ENCODE measurements at regions not wholly inside any gene's neighbourhood (a gene's known extent, or its start where the extent isn't known, plus 50 kb on each side); places are given as distances from the start of the nearest gene placed in this dataset.

GRCh38 chr6:16966791-16967469 lies 134.9 kb upstream of the STMND1 start:
- Mint-ChIP-seq H3K27ac (no peak overlapping the region), H3K27me3 (ENCODE audit: low read depth) (peaks cover 56% of the 10 kb centered on the region), H3K4me1 (ENCODE audit: low read depth) (peaks cover 15% of the 10 kb centered on the region), H3K4me3 (no peak overlapping the region), H3K36me3 (ENCODE audit: insufficient read depth in 2 of 2) (no peaks in the 10 kb centered on the region), H3K9me3 (no peaks in the 10 kb centered on the region)
- DNase-seq (no peak), ATAC-seq (replicated peaks in 1 of 2) (no peak)

DNA sequence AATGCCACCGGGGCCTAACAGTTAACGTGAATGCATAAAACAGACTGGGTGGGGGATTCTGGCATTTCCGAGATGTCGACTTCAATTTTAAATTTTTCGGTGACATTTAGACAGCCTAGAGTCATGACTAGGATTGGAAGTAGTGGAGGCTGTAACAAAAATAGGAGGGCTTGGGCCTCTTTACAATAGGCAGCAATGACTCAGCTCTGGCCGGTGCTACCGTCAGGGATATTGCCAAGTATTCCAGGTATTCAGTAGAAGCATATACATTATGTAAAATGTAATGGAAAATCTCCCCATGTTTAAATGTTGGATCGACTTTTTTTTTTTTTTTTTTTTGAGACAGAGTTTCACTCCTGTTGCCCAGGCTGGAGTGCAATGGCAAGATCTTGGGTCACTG lies 136.2 kb upstream of the STMND1 start:
- Mint-ChIP-seq H3K4me1 (ENCODE audit: low read depth) (peaks cover 15% of the 10 kb centered on the region), H3K4me3 (no peak overlapping the region), H3K27ac (no peak overlapping the region), H3K9me3 (no peaks in the 10 kb centered on the region), H3K36me3 (ENCODE audit: insufficient read depth in 2 of 2) (no peaks in the 10 kb centered on the region), H3K27me3 (ENCODE audit: low read depth) (peaks cover 46% of the 10 kb centered on the region)
- ATAC-seq (replicated peaks in 1 of 2) (no peak), DNase-seq (no peak)

GRCh38 chr6:16964553-16965499 lies 137.0 kb upstream of the STMND1 start:
- Mint-ChIP-seq H3K27me3 (ENCODE audit: low read depth) (peaks cover 45% of the 10 kb centered on the region), H3K4me3 (no peak overlapping the region), H3K4me1 (ENCODE audit: low read depth) (peaks cover 15% of the 10 kb centered on the region), H3K27ac (no peak overlapping the region), H3K9me3 (no peaks in the 10 kb centered on the region), H3K36me3 (ENCODE audit: insufficient read depth in 2 of 2) (no peaks in the 10 kb centered on the region)
- DNase-seq = peak; percentile 64 to 75
- peak; percentile 82 to 89 for ATAC-seq (replicated peaks in 1 of 2)

DNA sequence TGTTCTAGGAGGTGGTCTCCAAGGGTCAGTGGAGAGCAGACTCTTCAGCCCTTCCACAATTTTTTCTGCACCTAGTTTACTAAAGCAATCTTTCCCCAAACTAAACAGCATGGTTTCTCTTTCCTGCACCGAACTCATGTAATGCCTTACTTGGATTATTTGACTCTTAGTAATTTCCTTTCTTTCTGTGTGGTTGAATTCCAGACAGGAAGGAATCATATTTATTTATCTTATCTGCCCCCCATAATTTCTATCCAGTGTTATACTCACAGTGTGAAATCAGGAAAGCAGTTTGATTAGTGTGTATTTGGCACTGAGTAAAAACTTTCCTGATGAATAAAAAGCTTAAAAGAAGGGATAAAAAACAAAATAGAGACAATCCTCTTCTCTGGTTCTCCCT lies 140.3 kb upstream of the STMND1 start:
- Mint-ChIP-seq H3K4me3 (no peak overlapping the region), H3K36me3 (ENCODE audit: insufficient read depth in 2 of 2) (no peaks in the 10 kb centered on the region), H3K27ac (no peak overlapping the region), H3K27me3 (ENCODE audit: low read depth) (peaks cover 34% of the 10 kb centered on the region), H3K4me1 (ENCODE audit: low read depth) (peaks cover 12% of the 10 kb centered on the region), H3K9me3 (no peaks in the 10 kb centered on the region)
- ATAC-seq (replicated peaks in 1 of 2) (no peak), DNase-seq (no peak)

GRCh38 chr6:16959789-16960188 lies 142.1 kb upstream of the STMND1 start:
- Mint-ChIP-seq H3K4me3 (no peak overlapping the region), H3K27me3 (ENCODE audit: low read depth) (peaks cover 29% of the 10 kb centered on the region), H3K27ac (no peak overlapping the region), H3K36me3 (ENCODE audit: insufficient read depth in 2 of 2) (no peaks in the 10 kb centered on the region), H3K9me3 (no peaks in the 10 kb centered on the region), H3K4me1 (ENCODE audit: low read depth) (peaks cover 23% of the 10 kb centered on the region)
- ATAC-seq (replicated peaks in 1 of 2) (no peak), DNase-seq (no peak)

GRCh38 chr6:16956361-16956760 lies 145.5 kb upstream of the STMND1 start:
- H3K4me3 Mint-ChIP-seq = peak overlapping the region; percentile 31 to 47
- H3K27me3 Mint-ChIP-seq (ENCODE audit: low read depth) = peaks cover 39% of the 10 kb centered on the region
- peaks cover 35% of the 10 kb centered on the region for H3K4me1 Mint-ChIP-seq (ENCODE audit: low read depth)
- H3K27ac Mint-ChIP-seq = peak overlapping the region; percentile 12
- peak; percentile 91 to 92 for ATAC-seq (replicated peaks in 1 of 2)
- no peaks in the 10 kb centered on the region for H3K36me3 Mint-ChIP-seq (ENCODE audit: insufficient read depth in 2 of 2)
- H3K9me3 Mint-ChIP-seq = no peaks in the 10 kb centered on the region
- DNase-seq = peak; percentile 3 to 9

GRCh38 chr6:16955899-16956298 lies 146.0 kb upstream of the STMND1 start:
- DNase-seq (no peak), ATAC-seq (replicated peaks in 1 of 2) (peak; percentile 49 to 50)
- Mint-ChIP-seq H3K4me1 (ENCODE audit: low read depth) (peaks cover 40% of the 10 kb centered on the region), H3K27ac (peak overlapping the region; percentile 12), H3K9me3 (no peaks in the 10 kb centered on the region), H3K4me3 (peak overlapping the region; percentile 31 to 47), H3K36me3 (ENCODE audit: insufficient read depth in 2 of 2) (no peaks in the 10 kb centered on the region), H3K27me3 (ENCODE audit: low read depth) (peaks cover 40% of the 10 kb centered on the region)

DNA sequence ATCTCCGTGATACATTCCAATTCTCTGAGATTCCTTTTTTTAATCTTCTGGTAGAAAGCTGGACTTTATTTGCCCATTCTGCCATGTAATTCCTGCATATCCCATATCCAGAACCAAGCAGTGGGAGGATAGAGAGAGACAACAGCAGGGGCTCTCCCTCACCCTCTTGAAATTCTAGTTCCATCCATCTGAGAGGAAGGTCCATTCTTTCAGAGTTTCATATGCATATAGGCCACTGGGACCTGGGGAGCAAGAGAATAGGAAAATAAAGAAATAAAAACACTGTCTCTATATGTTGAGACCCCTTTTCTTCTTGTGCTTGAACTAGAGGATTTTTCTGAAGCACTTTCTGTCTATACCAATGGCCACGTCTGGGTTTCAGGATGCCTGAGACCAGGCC lies 147.9 kb upstream of the STMND1 start:
- H3K27ac Mint-ChIP-seq = no peak overlapping the region
- no peak overlapping the region for H3K4me3 Mint-ChIP-seq
- no peak for ATAC-seq (replicated peaks in 1 of 2)

GRCh38 chr6:16953446-16953845 lies 148.4 kb upstream of the STMND1 start:
- Mint-ChIP-seq H3K4me1 (ENCODE audit: low read depth) (peaks cover 55% of the 10 kb centered on the region), H3K36me3 (ENCODE audit: insufficient read depth in 2 of 2) (no peaks in the 10 kb centered on the region), H3K27me3 (ENCODE audit: low read depth) (peaks cover 47% of the 10 kb centered on the region), H3K4me3 (no peak overlapping the region), H3K9me3 (no peaks in the 10 kb centered on the region), H3K27ac (peak overlapping the region; percentile 59)
- DNase-seq (no peak), ATAC-seq (replicated peaks in 1 of 2) (no peak)

More for the DNA sequence above, 147.9 kb upstream of the STMND1 start:
- peaks cover 51% of the 10 kb centered on the region for H3K4me1 Mint-ChIP-seq (ENCODE audit: low read depth)
- H3K36me3 Mint-ChIP-seq (ENCODE audit: insufficient read depth in 2 of 2) = no peaks in the 10 kb centered on the region
- DNase-seq = no peak
- H3K27me3 Mint-ChIP-seq (ENCODE audit: low read depth) = peaks cover 44% of the 10 kb centered on the region
- no peaks in the 10 kb centered on the region for H3K9me3 Mint-ChIP-seq

GRCh38 chr6:16950825-16951495 lies 150.9 kb upstream of the STMND1 start:
- Mint-ChIP-seq H3K36me3 (ENCODE audit: insufficient read depth in 2 of 2) (no peaks in the 10 kb centered on the region), H3K27ac (peak overlapping the region; percentile 13), H3K9me3 (no peaks in the 10 kb centered on the region), H3K27me3 (ENCODE audit: low read depth) (peaks cover 70% of the 10 kb centered on the region), H3K4me3 (peak overlapping the region; percentile 14 to 50), H3K4me1 (ENCODE audit: low read depth) (peaks cover 56% of the 10 kb centered on the region)
- DNase-seq (peak; percentile 14 to 18), ATAC-seq (replicated peaks in 1 of 2) (peak; percentile 84)

GRCh38 chr6:16950302-16950701 lies 151.5 kb upstream of the STMND1 start:
- no peak overlapping the region for H3K4me3 Mint-ChIP-seq
- DNase-seq (no peak), ATAC-seq (replicated peaks in 1 of 2) (no peak)
- peaks cover 77% of the 10 kb centered on the region for H3K27me3 Mint-ChIP-seq (ENCODE audit: low read depth)
- no peaks in the 10 kb centered on the region for H3K9me3 Mint-ChIP-seq
- no peaks in the 10 kb centered on the region for H3K36me3 Mint-ChIP-seq (ENCODE audit: insufficient read depth in 2 of 2)
- no peak overlapping the region for H3K27ac Mint-ChIP-seq
- H3K4me1 Mint-ChIP-seq (ENCODE audit: low read depth) = peaks cover 52% of the 10 kb centered on the region

- Mint-ChIP-seq H3K4me1 (ENCODE audit: low read depth) (peaks cover 46% of the 10 kb centered on the region), H3K9me3 (no peaks in the 10 kb centered on the region), H3K27me3 (ENCODE audit: low read depth) (peaks cover 79% of the 10 kb centered on the region), H3K27ac (no peak overlapping the region), H3K4me3 (no peak overlapping the region), H3K36me3 (ENCODE audit: insufficient read depth in 2 of 2) (no peaks in the 10 kb centered on the region)
- DNase-seq = no peak
- no peak for ATAC-seq (replicated peaks in 1 of 2)
Measured at GRCh38 chr6:16949716-16950115, 152.1 kb upstream of the STMND1 start.

DNA sequence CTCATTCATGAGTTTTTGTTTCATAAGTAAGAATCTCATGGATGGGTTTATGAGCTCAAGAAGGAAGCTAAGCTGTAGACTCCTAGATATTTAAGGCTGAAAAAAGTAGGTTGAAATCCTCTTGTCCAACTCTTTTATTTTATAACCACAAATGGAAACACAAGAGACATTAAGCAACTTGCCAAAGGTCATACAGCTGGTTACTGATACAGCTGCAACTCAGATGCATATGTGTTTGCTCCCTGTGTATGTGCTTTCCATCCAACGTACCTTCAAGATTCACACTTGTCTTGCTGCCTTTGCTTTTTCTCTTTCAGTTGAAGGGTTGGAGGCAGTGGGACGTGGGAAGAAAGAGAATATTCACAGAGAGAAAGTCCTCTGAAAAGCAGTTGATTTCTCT lies 153.5 kb upstream of the STMND1 start:
- no peak overlapping the region for H3K4me3 Mint-ChIP-seq
- H3K27me3 Mint-ChIP-seq (ENCODE audit: low read depth) = peaks cover 85% of the 10 kb centered on the region
- no peak overlapping the region for H3K27ac Mint-ChIP-seq
- no peak for ATAC-seq (replicated peaks in 1 of 2)
- H3K9me3 Mint-ChIP-seq = no peaks in the 10 kb centered on the region
- no peaks in the 10 kb centered on the region for H3K36me3 Mint-ChIP-seq (ENCODE audit: insufficient read depth in 2 of 2)
- no peak for DNase-seq
- H3K4me1 Mint-ChIP-seq (ENCODE audit: low read depth) = peaks cover 46% of the 10 kb centered on the region
